ENCODE measurements at regions not wholly inside any gene's neighbourhood (a gene's known extent, or its start where the extent isn't known, plus 50 kb on each side); places are given as distances from the start of the nearest gene placed in this dataset.

- ChIA-PET POLR2A (no interaction called here), CTCF (no interaction called here)
- no peaks in the 10 kb centered on the region for H3K79me2 ChIP-seq (ENCODE audit: insufficient read depth)
- H3K9ac ChIP-seq, result no peak overlapping the region
- 54% methylated on average over 6 of the region's 6 CpGs for WGBS (ENCODE audit: low lambda C conversion rate)
- H3K4me3 ChIP-seq (ENCODE audit: low read depth in 2 of 2, low read length in 1 of 2), result no peak overlapping the region
- no peaks in the 10 kb centered on the region for H3K27me3 ChIP-seq (ENCODE audit: insufficient read depth)
- H3K9me3 ChIP-seq, result no peaks in the 10 kb centered on the region
- no peak overlapping the region for H3K4me2 ChIP-seq
- no peaks in the 10 kb centered on the region for H4K20me1 ChIP-seq (ENCODE audit: insufficient read depth)
- no peak for DNase-seq
- H3F3A ChIP-seq (replicated peaks; ENCODE audit: insufficient read depth), result no peaks in the 10 kb centered on the region
- TF ChIP-seq, protein P1, sequence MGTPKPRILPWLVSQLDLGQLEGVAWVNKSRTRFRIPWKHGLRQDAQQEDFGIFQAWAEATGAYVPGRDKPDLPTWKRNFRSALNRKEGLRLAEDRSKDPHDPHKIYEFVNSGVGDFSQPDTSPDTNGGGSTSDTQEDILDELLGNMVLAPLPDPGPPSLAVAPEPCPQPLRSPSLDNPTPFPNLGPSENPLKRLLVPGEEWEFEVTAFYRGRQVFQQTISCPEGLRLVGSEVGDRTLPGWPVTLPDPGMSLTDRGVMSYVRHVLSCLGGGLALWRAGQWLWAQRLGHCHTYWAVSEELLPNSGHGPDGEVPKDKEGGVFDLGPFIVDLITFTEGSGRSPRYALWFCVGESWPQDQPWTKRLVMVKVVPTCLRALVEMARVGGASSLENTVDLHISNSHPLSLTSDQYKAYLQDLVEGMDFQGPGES (IDR thresholded peaks at IDR 0.05; ENCODE audit: low read depth, low read length), result no peak
- no peak for TF ChIP-seq MXI1 (IDR thresholded peaks at IDR 0.05; ENCODE audit: low read depth, low read length)
- TF ChIP-seq EZH2phosphoT487 (IDR thresholded peaks at IDR 0.05; ENCODE audit: borderline replicate concordance, low read depth), result no peak
- no peak for TF ChIP-seq NFIC (IDR thresholded peaks at IDR 0.05; ENCODE audit: borderline replicate concordance)
- TF ChIP-seq SIN3A (IDR thresholded peaks at IDR 0.05; ENCODE audit: borderline replicate concordance, low read depth, low read length), result no peak
- H3K4me1 ChIP-seq (ENCODE audit: control insufficient read depth in 1 of 2, insufficient read depth in 2 of 2, low read depth in 1 of 2, low read length in 1 of 2), result no peaks in the 10 kb centered on the region
- H2AFZ ChIP-seq (ENCODE audit: low read depth), result no peak overlapping the region
- H3K27ac ChIP-seq (ENCODE audit: low read depth in 2 of 2, low read length in 1 of 2), result no peak overlapping the region
- H3K9me2 ChIP-seq, result no peaks in the 10 kb centered on the region
- no peaks in the 10 kb centered on the region for H3K36me3 ChIP-seq (replicated peaks in 1 of 2; ENCODE audit: control insufficient read depth in 1 of 2, insufficient read depth in 2 of 2, low read length in 1 of 2)
Measured at GRCh38 chr3:156036258-156037053, 83.9 kb upstream of the KCNAB1 start.

DNA sequence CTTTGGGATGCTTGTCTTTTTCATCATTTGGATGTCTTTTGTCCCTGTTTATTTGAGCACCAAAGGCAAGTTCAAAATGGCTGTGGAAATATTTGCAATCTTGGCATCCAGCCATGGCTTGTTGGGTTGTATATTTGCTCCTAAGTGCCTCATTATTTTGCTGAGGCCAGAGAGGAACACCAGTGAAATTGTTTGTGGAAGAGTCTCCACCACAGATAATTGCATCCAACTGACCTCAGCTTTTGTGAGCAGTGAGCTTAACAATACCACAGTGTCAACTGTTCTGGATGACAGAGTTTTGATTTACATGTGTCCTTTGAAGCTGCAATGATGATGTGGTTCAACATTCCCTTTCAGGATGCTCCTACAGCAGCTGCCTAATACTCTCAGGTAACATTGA is 83.0 kb upstream of the KCNAB1 start:
- Histone ChIP-seq H3K4me2 (no peak overlapping the region), H3K4me1 (ENCODE audit: control insufficient read depth in 1 of 2, insufficient read depth in 2 of 2, low read depth in 1 of 2, low read length in 1 of 2) (no peaks in the 10 kb centered on the region), H3K27ac (ENCODE audit: low read depth in 2 of 2, low read length in 1 of 2) (no peak overlapping the region), H3K27me3 (ENCODE audit: insufficient read depth) (no peaks in the 10 kb centered on the region), H3K79me2 (ENCODE audit: insufficient read depth) (no peaks in the 10 kb centered on the region), H2AFZ (ENCODE audit: low read depth) (no peak overlapping the region), H3K9ac (no peak overlapping the region), H3K4me3 (ENCODE audit: low read depth in 2 of 2, low read length in 1 of 2) (no peak overlapping the region), H4K20me1 (ENCODE audit: insufficient read depth) (no peaks in the 10 kb centered on the region), H3K9me2 (no peaks in the 10 kb centered on the region), H3K9me3 (no peaks in the 10 kb centered on the region), H3F3A (replicated peaks; ENCODE audit: insufficient read depth) (no peaks in the 10 kb centered on the region), H3K36me3 (replicated peaks in 1 of 2; ENCODE audit: control insufficient read depth in 1 of 2, insufficient read depth in 2 of 2, low read length in 1 of 2) (no peaks in the 10 kb centered on the region)
- ChIA-PET POLR2A (no interaction called here), CTCF (no interaction called here)
- DNase-seq, result no peak
- TF ChIP-seq USF2 (IDR thresholded peaks at IDR 0.05; ENCODE audit: borderline replicate concordance, low read depth, low read length) (no peak), SIN3A (IDR thresholded peaks at IDR 0.05; ENCODE audit: borderline replicate concordance, low read depth, low read length) (no peak), JUND (IDR thresholded peaks at IDR 0.05) (no peak), RFX5 (IDR thresholded peaks at IDR 0.05; ENCODE audit: low read length) (no peak), GABPA (IDR thresholded peaks at IDR 0.05; ENCODE audit: low read depth) (no peak), FOSL2 (IDR thresholded peaks at IDR 0.05; ENCODE audit: borderline replicate concordance, low read depth) (no peak), RCOR1 (IDR thresholded peaks at IDR 0.05; ENCODE audit: low read length) (no peak), MXI1 (IDR thresholded peaks at IDR 0.05; ENCODE audit: low read depth, low read length) (no peak), POLR2AphosphoS5 (IDR thresholded peaks at IDR 0.05; ENCODE audit: low read depth, low read length) (no peak), FOXM1 (IDR thresholded peaks at IDR 0.05; ENCODE audit: low read depth) (no peak), TEAD4 (IDR thresholded peaks at IDR 0.05; ENCODE audit: borderline replicate concordance, insufficient read depth) (no peak), TAF1 (IDR thresholded peaks at IDR 0.05; ENCODE audit: borderline replicate concordance, low read depth, low read length) (no peak)
- TF ChIP-seq, protein P2, sequence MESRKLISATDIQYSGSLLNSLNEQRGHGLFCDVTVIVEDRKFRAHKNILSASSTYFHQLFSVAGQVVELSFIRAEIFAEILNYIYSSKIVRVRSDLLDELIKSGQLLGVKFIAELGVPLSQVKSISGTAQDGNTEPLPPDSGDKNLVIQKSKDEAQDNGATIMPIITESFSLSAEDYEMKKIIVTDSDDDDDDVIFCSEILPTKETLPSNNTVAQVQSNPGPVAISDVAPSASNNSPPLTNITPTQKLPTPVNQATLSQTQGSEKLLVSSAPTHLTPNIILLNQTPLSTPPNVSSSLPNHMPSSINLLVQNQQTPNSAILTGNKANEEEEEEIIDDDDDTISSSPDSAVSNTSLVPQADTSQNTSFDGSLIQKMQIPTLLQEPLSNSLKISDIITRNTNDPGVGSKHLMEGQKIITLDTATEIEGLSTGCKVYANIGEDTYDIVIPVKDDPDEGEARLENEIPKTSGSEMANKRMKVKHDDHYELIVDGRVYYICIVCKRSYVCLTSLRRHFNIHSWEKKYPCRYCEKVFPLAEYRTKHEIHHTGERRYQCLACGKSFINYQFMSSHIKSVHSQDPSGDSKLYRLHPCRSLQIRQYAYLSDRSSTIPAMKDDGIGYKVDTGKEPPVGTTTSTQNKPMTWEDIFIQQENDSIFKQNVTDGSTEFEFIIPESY (IDR thresholded peaks at IDR 0.05; ENCODE audit: borderline replicate concordance, low read depth), result no peak
- TF ChIP-seq, protein P3, sequence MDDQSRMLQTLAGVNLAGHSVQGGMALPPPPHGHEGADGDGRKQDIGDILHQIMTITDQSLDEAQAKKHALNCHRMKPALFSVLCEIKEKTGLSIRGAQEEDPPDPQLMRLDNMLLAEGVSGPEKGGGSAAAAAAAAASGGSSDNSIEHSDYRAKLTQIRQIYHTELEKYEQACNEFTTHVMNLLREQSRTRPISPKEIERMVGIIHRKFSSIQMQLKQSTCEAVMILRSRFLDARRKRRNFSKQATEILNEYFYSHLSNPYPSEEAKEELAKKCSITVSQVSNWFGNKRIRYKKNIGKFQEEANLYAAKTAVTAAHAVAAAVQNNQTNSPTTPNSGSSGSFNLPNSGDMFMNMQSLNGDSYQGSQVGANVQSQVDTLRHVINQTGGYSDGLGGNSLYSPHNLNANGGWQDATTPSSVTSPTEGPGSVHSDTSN (IDR thresholded peaks at IDR 0.05), result no peak
- TF ChIP-seq, protein P4, sequence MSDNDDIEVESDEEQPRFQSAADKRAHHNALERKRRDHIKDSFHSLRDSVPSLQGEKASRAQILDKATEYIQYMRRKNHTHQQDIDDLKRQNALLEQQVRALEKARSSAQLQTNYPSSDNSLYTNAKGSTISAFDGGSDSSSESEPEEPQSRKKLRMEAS (IDR thresholded peaks at IDR 0.05; ENCODE audit: low read depth), result no peak

Measured in SK-N-SH (cell line).